Chondrocyte (in vitro differentiated cells): ENCODE measurements at regions not wholly inside any gene's neighbourhood (a gene's known extent, or its start where the extent isn't known, plus 50 kb on each side); places are given as distances from the start of the nearest gene placed in this dataset.

ENCODE experiments used
- DNase-seq: peaks from one replicate; pipeline ENCODE4 v3.0.0; 2021; ENCODE audit warnings: mixed read lengths, low spot score
- H3K27ac Mint-ChIP-seq: one replicate; pipeline ENCODE4 v1.8.0; 2021; ENCODE audit warnings: mild to moderate bottlenecking, moderate library complexity, mixed read lengths; ENCODE audit not compliant: unreplicated experiment
- H3K27me3 Mint-ChIP-seq: 2 replicates; pipeline ENCODE4 v1.8.0; 2021; ENCODE audit warnings: low read depth, mixed read lengths
- H3K36me3 Mint-ChIP-seq: 2 replicates; pipeline ENCODE4 v1.8.0; 2021; ENCODE audit warnings: low read depth, mixed read lengths
- H3K4me1 Mint-ChIP-seq: 2 replicates; pipeline ENCODE4 v1.8.0; 2021; ENCODE audit warnings: low read depth, mild to moderate bottlenecking, mixed read lengths
- H3K4me3 Mint-ChIP-seq: one replicate; pipeline ENCODE4 v1.8.0; 2021; ENCODE audit warnings: mild to moderate bottlenecking, moderate library complexity, mixed read lengths; ENCODE audit not compliant: unreplicated experiment
- H3K9me3 Mint-ChIP-seq: 2 replicates; pipeline ENCODE4 v1.8.0; 2021; ENCODE audit warnings: low read depth, mixed read lengths
- TF ChIP-seq, protein P1 (sequence below): fragments of 200-600 bp; sonication (generic); IDR thresholded peaks from 2 replicates; pipeline ENCODE4 v1.5.0; 2021; ENCODE audit warnings: antibody characterized with exemption, mild to moderate bottlenecking, moderate library complexity

DNA sequence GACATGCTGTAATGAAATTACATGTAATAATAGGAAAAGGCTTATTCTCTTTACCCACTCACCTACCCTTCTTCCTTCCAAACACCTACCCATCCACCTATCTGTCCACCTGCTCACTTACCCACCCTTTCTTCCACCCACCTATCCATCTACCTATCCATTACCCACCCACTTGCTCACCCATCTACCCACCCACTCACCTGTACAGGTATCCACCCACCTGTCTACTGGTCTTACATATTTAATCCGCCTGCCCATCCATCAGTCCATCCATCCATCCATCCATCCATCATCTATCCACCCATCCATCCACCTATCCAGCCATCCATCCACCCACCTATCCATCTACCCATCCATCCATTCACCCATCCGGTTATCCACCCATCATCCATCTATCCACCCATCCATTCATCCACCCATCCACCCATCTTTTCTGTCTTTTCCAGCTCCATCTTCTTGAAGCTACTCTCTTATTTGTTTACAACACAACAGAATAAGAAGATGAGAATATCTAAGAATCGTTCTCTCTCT is 133.3 kb upstream of the STX18 start:
- H3K36me3 Mint-ChIP-seq = no peaks in the 10 kb centered on the region

DNA sequence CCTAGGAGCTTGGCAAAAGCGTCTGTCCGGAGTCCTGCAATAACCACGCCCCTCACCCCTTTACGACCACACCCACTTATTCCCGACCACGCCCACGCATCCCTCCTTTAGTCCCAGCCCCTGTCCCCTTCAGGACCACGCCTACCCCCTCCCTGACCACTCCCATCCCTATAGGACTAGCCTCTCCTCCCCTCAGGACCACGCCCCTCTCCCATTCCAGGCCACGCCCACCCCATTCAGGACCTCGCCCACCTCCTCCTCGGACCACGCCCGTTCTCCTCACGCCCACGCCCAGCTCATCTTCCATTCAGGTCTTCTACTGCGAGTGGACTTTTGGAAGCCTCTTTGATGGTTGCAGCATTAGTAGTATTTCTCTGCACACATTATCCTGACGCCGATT is 131.2 kb upstream of the STX18 start:
- H3K4me3 Mint-ChIP-seq = no peak overlapping the region
- peaks cover 9% of the 10 kb centered on the region for H3K4me1 Mint-ChIP-seq
- DNase-seq = no peak

More for the DNA sequence above, 133.3 kb upstream of the STX18 start:
- Mint-ChIP-seq H3K9me3 (no peaks in the 10 kb centered on the region), H3K4me3 (no peak overlapping the region), H3K27me3 (peaks cover 7% of the 10 kb centered on the region), H3K4me1 (peaks cover 6% of the 10 kb centered on the region), H3K27ac (no peak overlapping the region)
- TF ChIP-seq, protein P1, sequence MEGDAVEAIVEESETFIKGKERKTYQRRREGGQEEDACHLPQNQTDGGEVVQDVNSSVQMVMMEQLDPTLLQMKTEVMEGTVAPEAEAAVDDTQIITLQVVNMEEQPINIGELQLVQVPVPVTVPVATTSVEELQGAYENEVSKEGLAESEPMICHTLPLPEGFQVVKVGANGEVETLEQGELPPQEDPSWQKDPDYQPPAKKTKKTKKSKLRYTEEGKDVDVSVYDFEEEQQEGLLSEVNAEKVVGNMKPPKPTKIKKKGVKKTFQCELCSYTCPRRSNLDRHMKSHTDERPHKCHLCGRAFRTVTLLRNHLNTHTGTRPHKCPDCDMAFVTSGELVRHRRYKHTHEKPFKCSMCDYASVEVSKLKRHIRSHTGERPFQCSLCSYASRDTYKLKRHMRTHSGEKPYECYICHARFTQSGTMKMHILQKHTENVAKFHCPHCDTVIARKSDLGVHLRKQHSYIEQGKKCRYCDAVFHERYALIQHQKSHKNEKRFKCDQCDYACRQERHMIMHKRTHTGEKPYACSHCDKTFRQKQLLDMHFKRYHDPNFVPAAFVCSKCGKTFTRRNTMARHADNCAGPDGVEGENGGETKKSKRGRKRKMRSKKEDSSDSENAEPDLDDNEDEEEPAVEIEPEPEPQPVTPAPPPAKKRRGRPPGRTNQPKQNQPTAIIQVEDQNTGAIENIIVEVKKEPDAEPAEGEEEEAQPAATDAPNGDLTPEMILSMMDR = no peak
- no peak for DNase-seq

DNA sequence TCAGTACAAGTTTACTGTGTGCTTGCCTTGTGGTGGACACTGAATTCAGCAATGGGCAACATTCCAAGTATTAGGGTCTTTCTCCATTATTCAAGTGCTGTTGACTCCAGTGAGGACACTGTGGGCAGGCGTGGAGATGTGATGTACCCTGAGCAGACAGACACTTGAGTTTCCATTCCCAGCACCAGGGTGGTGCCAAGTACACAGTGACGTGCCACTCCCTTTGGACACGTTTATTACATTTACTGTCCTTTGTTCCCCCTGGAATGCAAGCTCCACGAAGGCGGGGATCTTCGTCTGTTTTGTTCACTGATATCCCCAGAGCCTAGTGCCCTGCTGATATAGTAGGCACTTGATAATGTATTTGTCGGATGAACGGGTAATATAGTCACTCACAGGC is 130.6 kb upstream of the STX18 start:
- H3K27ac Mint-ChIP-seq = no peak overlapping the region
- H3K36me3 Mint-ChIP-seq = no peaks in the 10 kb centered on the region
- H3K9me3 Mint-ChIP-seq = no peaks in the 10 kb centered on the region
- DNase-seq = no peak
- H3K4me3 Mint-ChIP-seq = no peak overlapping the region
- TF ChIP-seq, protein P1 = no peak
- peaks cover 6% of the 10 kb centered on the region for H3K4me1 Mint-ChIP-seq
- peaks cover 7% of the 10 kb centered on the region for H3K27me3 Mint-ChIP-seq

More for the DNA sequence above, 131.2 kb upstream of the STX18 start:
- Mint-ChIP-seq H3K27me3 (peaks cover 7% of the 10 kb centered on the region), H3K9me3 (no peaks in the 10 kb centered on the region), H3K27ac (no peak overlapping the region), H3K36me3 (no peaks in the 10 kb centered on the region)
- TF ChIP-seq, protein P1 = no peak

DNA sequence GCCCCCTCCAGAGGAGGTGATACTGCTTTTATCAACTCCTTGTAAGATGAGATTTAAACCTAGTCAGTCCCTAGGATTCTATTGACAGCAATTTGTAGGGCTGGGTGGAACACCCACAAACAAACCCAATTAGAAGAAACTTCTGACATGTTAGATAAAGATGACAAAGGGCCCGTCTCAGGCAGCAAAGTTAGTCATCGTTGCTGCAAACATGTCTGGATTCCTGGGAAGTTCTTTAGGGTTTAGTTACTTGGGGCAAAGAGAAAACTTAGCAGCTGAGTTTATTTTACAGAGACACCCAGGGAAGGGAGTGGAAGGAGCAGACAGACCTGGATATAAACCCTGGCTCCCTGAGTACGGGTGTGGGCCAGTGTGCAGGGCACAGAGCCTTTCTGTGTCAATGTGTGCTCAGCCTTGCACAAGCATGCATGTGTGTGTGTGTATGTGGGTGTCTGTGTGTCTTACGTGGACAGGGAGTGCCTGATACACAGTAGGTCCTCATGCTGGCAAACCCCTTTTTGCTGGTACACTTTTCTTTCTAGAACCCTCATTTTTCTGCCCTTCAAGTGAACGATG is 130.0 kb upstream of the STX18 start:
- H3K36me3 Mint-ChIP-seq = no peaks in the 10 kb centered on the region
- peaks cover 3% of the 10 kb centered on the region for H3K27me3 Mint-ChIP-seq
- no peaks in the 10 kb centered on the region for H3K9me3 Mint-ChIP-seq
- no peak for DNase-seq
- peaks cover 11% of the 10 kb centered on the region for H3K4me1 Mint-ChIP-seq
- H3K4me3 Mint-ChIP-seq = no peak overlapping the region
- TF ChIP-seq, protein P1 = no peak
- H3K27ac Mint-ChIP-seq = no peak overlapping the region

DNA sequence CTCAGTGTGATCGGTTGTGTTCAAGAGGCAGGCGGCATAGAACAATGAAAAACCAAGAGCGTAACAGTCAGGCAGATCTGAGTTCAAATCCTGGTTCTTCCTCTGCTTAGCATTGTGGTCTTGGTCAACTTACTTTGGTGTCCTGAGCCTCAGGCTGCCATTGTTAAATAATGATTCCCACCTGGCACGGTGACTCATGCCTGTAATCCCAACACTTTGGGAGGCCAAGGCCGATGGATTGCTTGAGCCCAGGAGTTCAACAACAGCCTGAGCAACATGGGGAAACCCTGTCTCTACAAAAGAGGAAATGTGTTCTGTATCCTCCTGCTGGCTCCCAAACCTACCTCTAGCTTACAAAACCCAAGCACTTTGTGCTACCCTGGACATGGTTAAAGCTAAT is 129.0 kb upstream of the STX18 start:
- Mint-ChIP-seq H3K27me3 (peaks cover 2% of the 10 kb centered on the region), H3K27ac (no peak overlapping the region), H3K9me3 (no peaks in the 10 kb centered on the region), H3K36me3 (no peaks in the 10 kb centered on the region), H3K4me1 (peaks cover 18% of the 10 kb centered on the region), H3K4me3 (no peak overlapping the region)
- TF ChIP-seq, protein P1 = no peak
- DNase-seq = no peak
